CD4-positive, alpha-beta T cell treated with Interleukin-10 for 1 hour (primary cell): ENCODE measurements at regions not wholly inside any gene's neighbourhood (a gene's known extent, or its start where the extent isn't known, plus 50 kb on each side); places are given as distances from the start of the nearest gene placed in this dataset.

ENCODE experiments used
- DNase-seq: peaks from one replicate; pipeline ENCODE4 v3.0.0-alpha.2; 2020

GRCh38 chr4:28354880-28355656, 1494.4 kb downstream of the STIM2 start:
- no peak for DNase-seq

- DNase-seq = no peak
These were observed 1497.3 kb downstream of the STIM2 start for GRCh38 chr4:28357990-28358389.

GRCh38 chr4:28358606-28359005, 1498.0 kb downstream of the STIM2 start:
- no peak for DNase-seq

- no peak for DNase-seq
These were observed 1500.0 kb downstream of the STIM2 start for GRCh38 chr4:28360681-28361080.

- no peak for DNase-seq
These were observed 1501.5 kb downstream of the STIM2 start for GRCh38 chr4:28362169-28362568.

GRCh38 chr4:28369499-28369898, 1508.9 kb downstream of the STIM2 start:
- DNase-seq = no peak

- DNase-seq = no peak
These were observed 1512.5 kb downstream of the STIM2 start for GRCh38 chr4:28373191-28373590.

- no peak for DNase-seq
These were observed 1513.0 kb downstream of the STIM2 start for GRCh38 chr4:28373601-28374000.

GRCh38 chr4:28378109-28378830, 1517.6 kb downstream of the STIM2 start:
- DNase-seq = no peak

- DNase-seq = no peak
These were observed 1525.2 kb downstream of the STIM2 start for GRCh38 chr4:28385801-28386200.

- no peak for DNase-seq
These were observed 1526.1 kb downstream of the STIM2 start for GRCh38 chr4:28386776-28387175.

GRCh38 chr4:28388471-28388870, 1527.8 kb downstream of the STIM2 start:
- no peak for DNase-seq

GRCh38 chr4:28391877-28392276, 1531.2 kb downstream of the STIM2 start:
- DNase-seq = no peak

GRCh38 chr4:28402751-28403150, 1542.1 kb downstream of the STIM2 start:
- DNase-seq = no peak

- DNase-seq = no peak
These were observed 1560.6 kb downstream of the STIM2 start for GRCh38 chr4:28421221-28421620.

GRCh38 chr4:28426251-28426650, 1565.6 kb downstream of the STIM2 start:
- DNase-seq = no peak

GRCh38 chr4:28427306-28428085, 1566.9 kb downstream of the STIM2 start:
- no peak for DNase-seq

- no peak for DNase-seq
These were observed 1571.8 kb downstream of the STIM2 start for GRCh38 chr4:28432348-28433025.

GRCh38 chr4:28435314-28435713, 1574.7 kb downstream of the STIM2 start:
- DNase-seq = no peak

- no peak for DNase-seq
These were observed 1575.8 kb downstream of the STIM2 start for GRCh38 chr4:28436191-28437080.

- no peak for DNase-seq
These were observed 1582.7 kb downstream of the STIM2 start for GRCh38 chr4:28443371-28443770.
